Parathyroid adenoma (tissue), 2 donors: ENCODE measurements at regions not wholly inside any gene's neighbourhood (a gene's known extent, or its start where the extent isn't known, plus 50 kb on each side); places are given as distances from the start of the nearest gene placed in this dataset.

Experiments used
- H2AFZ ChIP-seq: fragments of 300-600 bp; sonication (generic); one replicate; pipeline ENCODE4 v1.7.0; 2017; ENCODE audit warnings: antibody characterized with exemption, mild to moderate bottlenecking
- H3K27ac ChIP-seq: fragments of 300-600 bp; sonication (generic); one replicate; pipeline ENCODE4 v1.7.0; 2017
- H3K27me3 ChIP-seq: fragments of 300-600 bp; sonication (generic); one replicate; pipeline ENCODE4 v1.7.0; 2017; ENCODE audit warnings: low read length; ENCODE audit not compliant: control insufficient read depth, insufficient read depth
- H3K36me3 ChIP-seq: fragments of 300-600 bp; sonication (generic); one replicate; pipeline ENCODE4 v1.7.0; 2017; ENCODE audit warnings: low read length; ENCODE audit not compliant: control insufficient read depth, insufficient read depth
- H3K4me1 ChIP-seq: fragments of 300-600 bp; sonication (generic); one replicate; pipeline ENCODE4 v1.7.0; 2017; ENCODE audit warnings: control low read depth
- H3K4me2 ChIP-seq: fragments of 300-600 bp; sonication (generic); one replicate; pipeline ENCODE4 v1.7.0; 2017; ENCODE audit warnings: low read length
- H3K4me3 ChIP-seq: fragments of 300-600 bp; sonication (generic); one replicate; pipeline ENCODE4 v1.7.0; 2017; ENCODE audit warnings: low read depth, low read length
- H3K79me2 ChIP-seq: fragments of 300-600 bp; sonication (generic); one replicate; pipeline ENCODE4 v1.7.0; 2017; ENCODE audit warnings: control low read depth
- H3K9ac ChIP-seq: fragments of 300-600 bp; sonication (generic); one replicate; pipeline ENCODE4 v1.7.0; 2017; ENCODE audit warnings: mild to moderate bottlenecking
- H3K9me3 ChIP-seq: fragments of 300-600 bp; sonication (generic); one replicate; pipeline ENCODE4 v1.7.0; 2017; ENCODE audit warnings: low read length; ENCODE audit not compliant: control insufficient read depth
- TF ChIP-seq, protein P1 (sequence below): fragments of 300-600 bp; sonication (generic); IDR thresholded peaks from one replicate; pipeline ENCODE4 v1.7.0; 2017; ENCODE audit warnings: antibody characterized with exemption, mild to moderate bottlenecking
- donor health status: primary hyperparathyroidism.

DNA sequence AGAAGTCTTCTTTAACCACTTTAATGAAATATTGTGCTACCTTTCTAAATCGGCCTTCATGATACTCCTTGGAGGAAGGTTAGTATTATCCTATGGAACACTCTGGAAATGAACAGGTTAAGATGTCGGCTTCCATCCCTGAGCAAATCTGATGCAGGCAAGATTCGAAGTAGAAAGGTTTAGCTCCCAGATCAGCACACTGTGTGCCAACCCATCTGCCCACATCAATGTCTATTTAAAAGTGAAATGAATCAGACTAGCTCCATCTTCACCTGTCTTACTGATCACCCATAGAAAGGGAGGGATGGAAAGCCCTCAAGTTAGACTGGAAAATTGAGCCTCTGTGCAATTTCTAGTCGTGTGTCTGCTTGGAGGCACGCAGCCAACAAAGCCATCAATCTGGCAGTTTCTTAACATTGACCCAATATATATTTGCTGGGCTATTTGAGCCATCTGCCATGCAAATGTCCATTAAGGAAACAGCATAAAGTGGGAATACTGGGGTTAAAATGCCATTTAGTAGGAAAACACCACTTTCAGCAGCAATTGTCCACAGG is 506.1 kb downstream of the RMST start:
- Histone ChIP-seq H3K27me3 (no peaks in the 10 kb centered on the region), H3K9me3 (no peaks in the 10 kb centered on the region), H3K36me3 (no peaks in the 10 kb centered on the region), H3K27ac (no peak overlapping the region), H2AFZ (no peak overlapping the region), H3K4me3 (no peak overlapping the region), H3K4me1 (no peaks in the 10 kb centered on the region), H3K4me2 (no peak overlapping the region), H3K79me2 (no peaks in the 10 kb centered on the region), H3K9ac (no peak overlapping the region)
- TF ChIP-seq, protein P1, sequence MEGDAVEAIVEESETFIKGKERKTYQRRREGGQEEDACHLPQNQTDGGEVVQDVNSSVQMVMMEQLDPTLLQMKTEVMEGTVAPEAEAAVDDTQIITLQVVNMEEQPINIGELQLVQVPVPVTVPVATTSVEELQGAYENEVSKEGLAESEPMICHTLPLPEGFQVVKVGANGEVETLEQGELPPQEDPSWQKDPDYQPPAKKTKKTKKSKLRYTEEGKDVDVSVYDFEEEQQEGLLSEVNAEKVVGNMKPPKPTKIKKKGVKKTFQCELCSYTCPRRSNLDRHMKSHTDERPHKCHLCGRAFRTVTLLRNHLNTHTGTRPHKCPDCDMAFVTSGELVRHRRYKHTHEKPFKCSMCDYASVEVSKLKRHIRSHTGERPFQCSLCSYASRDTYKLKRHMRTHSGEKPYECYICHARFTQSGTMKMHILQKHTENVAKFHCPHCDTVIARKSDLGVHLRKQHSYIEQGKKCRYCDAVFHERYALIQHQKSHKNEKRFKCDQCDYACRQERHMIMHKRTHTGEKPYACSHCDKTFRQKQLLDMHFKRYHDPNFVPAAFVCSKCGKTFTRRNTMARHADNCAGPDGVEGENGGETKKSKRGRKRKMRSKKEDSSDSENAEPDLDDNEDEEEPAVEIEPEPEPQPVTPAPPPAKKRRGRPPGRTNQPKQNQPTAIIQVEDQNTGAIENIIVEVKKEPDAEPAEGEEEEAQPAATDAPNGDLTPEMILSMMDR, result no peak

DNA sequence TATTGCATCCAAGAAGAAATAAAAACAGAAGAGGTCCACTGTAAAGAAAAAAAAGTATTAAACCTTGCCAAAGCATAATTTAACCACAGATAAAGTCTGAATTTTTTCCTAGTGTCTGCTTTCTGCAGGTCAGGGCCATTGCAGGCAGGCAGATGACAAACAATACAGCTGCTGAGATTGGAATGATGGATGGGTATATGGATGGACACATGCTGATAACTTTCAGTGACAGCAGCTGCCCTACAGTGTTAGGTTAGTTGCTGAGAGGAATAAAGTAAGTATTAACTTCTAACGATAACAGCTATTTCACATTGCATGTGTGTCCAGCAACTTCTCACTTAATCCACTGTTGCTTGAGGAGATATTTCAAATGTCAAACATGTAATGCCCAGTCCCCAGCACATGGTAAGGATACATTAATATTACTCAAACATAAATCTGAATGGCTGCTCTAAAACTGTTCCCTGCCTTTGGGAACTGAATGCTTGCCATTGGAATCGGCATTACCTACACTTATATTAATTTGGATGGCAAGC is 515.3 kb downstream of the RMST start:
- TF ChIP-seq, protein P1, result no peak
- no peak overlapping the region for H3K27ac ChIP-seq
- H3K36me3 ChIP-seq, result no peaks in the 10 kb centered on the region

DNA sequence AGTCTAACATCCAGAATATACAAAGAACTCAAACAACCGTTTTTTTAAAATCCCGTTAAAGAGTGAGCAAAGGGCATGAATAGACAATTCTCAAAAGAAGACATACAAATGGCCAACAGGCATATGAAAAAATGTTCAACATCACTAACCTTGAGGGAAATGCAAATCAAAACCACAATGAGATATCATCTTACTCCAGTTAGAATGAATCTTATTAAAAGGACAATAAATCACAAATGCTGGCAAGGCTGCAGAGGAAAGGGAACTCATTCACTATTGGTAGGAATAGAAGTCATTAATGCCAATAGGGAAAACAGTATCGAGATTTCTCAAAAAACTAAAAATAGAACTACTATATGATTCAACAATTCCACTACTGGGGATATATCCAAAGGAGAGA is 520.1 kb downstream of the RMST start:
- H3K4me2 ChIP-seq, result no peak overlapping the region
- H3K27me3 ChIP-seq, result no peaks in the 10 kb centered on the region
- no peaks in the 10 kb centered on the region for H3K79me2 ChIP-seq
- H3K4me3 ChIP-seq, result no peak overlapping the region
- no peaks in the 10 kb centered on the region for H3K36me3 ChIP-seq
- no peak overlapping the region for H2AFZ ChIP-seq
- TF ChIP-seq, protein P1, result no peak
- H3K4me1 ChIP-seq, result no peaks in the 10 kb centered on the region
- H3K9ac ChIP-seq, result no peak overlapping the region
- no peak overlapping the region for H3K27ac ChIP-seq
- H3K9me3 ChIP-seq, result no peaks in the 10 kb centered on the region

More for the DNA sequence above, 515.3 kb downstream of the RMST start:
- Histone ChIP-seq H3K79me2 (no peaks in the 10 kb centered on the region), H3K4me2 (no peak overlapping the region), H3K4me1 (no peaks in the 10 kb centered on the region), H3K4me3 (no peak overlapping the region), H3K27me3 (no peaks in the 10 kb centered on the region), H3K9ac (no peak overlapping the region), H2AFZ (no peak overlapping the region), H3K9me3 (no peaks in the 10 kb centered on the region)

DNA sequence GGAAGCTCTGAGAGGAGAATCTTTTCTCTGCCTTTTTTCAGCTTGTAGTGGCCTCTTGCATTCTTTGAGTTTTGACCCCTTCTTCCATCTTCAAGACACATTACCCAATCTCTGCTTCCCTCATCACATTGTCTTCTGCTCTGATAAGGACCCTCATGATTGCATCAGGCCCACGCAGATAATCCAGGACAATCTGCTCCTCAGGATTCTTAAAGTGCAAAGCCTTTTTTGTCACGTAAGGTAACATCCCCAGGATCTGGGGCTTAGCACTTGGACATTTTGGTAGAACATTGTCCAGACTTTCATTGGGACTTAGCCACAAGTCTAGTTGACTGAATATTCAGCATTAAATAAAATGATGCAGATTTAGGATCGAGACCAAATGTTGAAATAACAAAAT is 521.2 kb downstream of the RMST start:
- no peaks in the 10 kb centered on the region for H3K27me3 ChIP-seq
- H3K9me3 ChIP-seq, result no peaks in the 10 kb centered on the region
- TF ChIP-seq, protein P1, result no peak
- no peak overlapping the region for H3K4me3 ChIP-seq
- no peak overlapping the region for H3K4me2 ChIP-seq
- H3K27ac ChIP-seq, result no peak overlapping the region
- H3K36me3 ChIP-seq, result no peaks in the 10 kb centered on the region
- no peak overlapping the region for H2AFZ ChIP-seq
- H3K9ac ChIP-seq, result no peak overlapping the region
- H3K4me1 ChIP-seq, result no peaks in the 10 kb centered on the region
- no peaks in the 10 kb centered on the region for H3K79me2 ChIP-seq

DNA sequence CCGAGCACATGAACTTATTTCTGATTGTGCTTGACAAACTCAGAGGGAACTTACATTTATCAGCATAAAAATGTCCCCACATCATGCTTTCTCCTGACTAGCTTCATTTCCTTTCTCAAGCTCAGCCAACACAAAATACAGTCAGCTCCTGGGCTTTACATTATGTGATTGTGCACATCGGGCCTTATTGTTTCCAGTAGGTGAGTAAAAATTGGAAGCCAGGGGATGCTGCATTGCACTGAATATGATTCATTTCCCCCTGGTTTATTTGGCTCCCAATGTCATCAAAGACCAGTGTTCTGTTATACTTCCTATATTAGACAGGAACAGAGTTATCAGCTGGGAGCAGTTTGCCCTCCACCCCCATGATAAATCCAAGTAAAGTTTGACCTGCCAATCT is 521.8 kb downstream of the RMST start:
- Histone ChIP-seq H3K4me2 (no peak overlapping the region), H3K27ac (no peak overlapping the region), H3K4me1 (no peaks in the 10 kb centered on the region), H3K4me3 (no peak overlapping the region), H3K9ac (no peak overlapping the region), H2AFZ (no peak overlapping the region), H3K27me3 (no peaks in the 10 kb centered on the region), H3K79me2 (no peaks in the 10 kb centered on the region), H3K9me3 (no peaks in the 10 kb centered on the region), H3K36me3 (no peaks in the 10 kb centered on the region)
- TF ChIP-seq, protein P1, result no peak
